Pancreas (tissue), 10 donors: ENCODE measurements at regions not wholly inside any gene's neighbourhood (a gene's known extent, or its start where the extent isn't known, plus 50 kb on each side); places are given as distances from the start of the nearest gene placed in this dataset.
A peak's percentile ranks its signal among the peaks of the same experiment; 100 is the strongest.

Experiments
- ATAC-seq, 4 donors: fragments of 200-7000 bp; cut with Tn5 transposase; one replicate each; pipeline versions ENCODE4 v1.8.0 to v1.9.1; 2020; ENCODE audit warnings: mild to moderate bottlenecking in 4 of 4, moderate library complexity in 4 of 4
- DNase-seq, 6 donors: peaks; one replicate each; pipeline ENCODE4 v3.0.0-alpha.2; 2020
- FAIRE-seq: peaks from 2 replicates; lab custom pipeline; 2012; peaks lifted over from hg19 to GRCh38; lab: Jason Lieb, UNC
- H3K27ac ChIP-seq, 4 donors: fragments of 200-600 bp; sonication (generic); 1 replicate in 3 of 4; 2 replicates in 1 of 4; pipeline versions ENCODE4 v1.5.0 to v1.8.0; 2020
- H3K27me3 ChIP-seq, 4 donors: fragments of 200-600 bp; one replicate each; pipeline ENCODE4 v1.8.0; 2021
- H3K36me3 ChIP-seq, 3 donors: fragments of 200-600 bp; sonication (generic) in 1 of 3; one replicate each; pipeline versions ENCODE4 v1.5.0 to v1.8.0; 2020 to 2021
- H3K4me1 ChIP-seq, 3 donors: fragments of 200-600 bp; one replicate each; pipeline ENCODE4 v1.8.0; 2021
- H3K4me3 ChIP-seq, 4 donors: fragments of 200-600 bp; sonication (generic) in 2 of 4; one replicate each; pipeline versions ENCODE4 v1.5.0 to v1.8.0; 2020 to 2021
- H3K9me3 ChIP-seq, 4 donors: fragments of 200-600 bp; one replicate each; pipeline ENCODE4 v1.8.0; 2021
- whole genome bisulfite sequencing, 2 donors: extraction: QIAGEN DNeasy Blood & Tissue Kit; methylation state at CpG; one replicate each; pipeline ENCODE4 v1.1.7; 2013; 5-methylcytosine and 5-hydroxymethylcytosine counted together
- intact Hi-C, 3 donors: fragments of 100-400 bp; cut with DNase I; formaldehyde crosslinking; loops; one replicate each; pipeline versions ENCODE4 v1.11.1 to v1.14.2; 2022
- TF ChIP-seq, protein P1 (sequence below), 4 donors: fragments of 200-600 bp; sonication (generic) in 3 of 4; IDR thresholded peaks; one replicate each; pipeline versions ENCODE4 v1.5.0 to v1.8.0; 2021; ENCODE audit warnings: antibody characterized with exemption in 4 of 4
- donor health status: healthy with polysubstance abuse.
- donor health status: DM: no; HTN: no; CAD: no; lungs with moderate emphysema.
- donor health status: DM: no; HTN: no; CAD: no.
- donor health status: control.
- donor health status: control.
- donor health status: Bipolar disorder and iron deficiency.
- donor health status: DM: yes; HTN: yes; CAD: no.
- donor health status: DM: no; HTN: no; CAD: no.
- donor health status: DM: no; HTN: no; CAD: no.
- donor health status: DM: yes; HTN: yes; CAD: no.

DNA sequence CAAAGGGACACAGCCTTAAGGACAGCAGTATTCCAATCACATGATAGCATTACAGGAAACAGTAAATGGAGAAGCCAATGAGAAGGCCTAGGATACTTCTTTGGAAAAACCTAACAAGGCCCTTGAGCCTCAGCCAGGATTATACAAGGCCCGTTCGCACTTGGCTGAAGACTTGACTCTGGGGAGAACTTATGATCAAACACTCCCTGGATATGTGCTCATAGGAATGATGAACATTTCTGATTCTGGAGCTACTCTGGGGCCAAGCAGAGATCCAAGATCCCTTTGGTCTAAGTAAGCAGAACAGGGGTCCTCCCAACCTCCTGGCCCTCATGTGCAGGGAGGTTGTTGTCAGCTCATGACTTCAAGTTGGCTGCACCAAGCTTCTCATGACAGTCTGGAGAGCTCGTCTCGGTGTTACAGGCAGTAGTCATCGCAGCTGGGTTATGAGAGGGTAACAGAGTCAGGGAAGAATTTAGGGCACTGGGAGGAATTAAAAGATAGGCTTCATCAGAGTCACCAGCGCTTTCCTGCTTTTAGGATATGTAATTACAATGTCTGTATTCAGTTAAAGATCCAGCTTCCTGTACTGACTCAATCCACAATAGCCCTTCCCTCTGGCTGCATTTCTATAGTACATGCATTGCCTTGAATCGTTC, 92.5 kb upstream of the IRF2BP2 start:
- no peak for DNase-seq
- intact Hi-C loops: no loop called here
- Histone ChIP-seq H3K27ac (no peak overlapping the region), H3K36me3 (no peaks in the 10 kb centered on the region), H3K4me3 (no peak overlapping the region), H3K4me1 (no peaks in the 10 kb centered on the region), H3K27me3 (no peaks in the 10 kb centered on the region), H3K9me3 (no peaks in the 10 kb centered on the region)
- FAIRE-seq: no peak
- TF ChIP-seq, protein P1, sequence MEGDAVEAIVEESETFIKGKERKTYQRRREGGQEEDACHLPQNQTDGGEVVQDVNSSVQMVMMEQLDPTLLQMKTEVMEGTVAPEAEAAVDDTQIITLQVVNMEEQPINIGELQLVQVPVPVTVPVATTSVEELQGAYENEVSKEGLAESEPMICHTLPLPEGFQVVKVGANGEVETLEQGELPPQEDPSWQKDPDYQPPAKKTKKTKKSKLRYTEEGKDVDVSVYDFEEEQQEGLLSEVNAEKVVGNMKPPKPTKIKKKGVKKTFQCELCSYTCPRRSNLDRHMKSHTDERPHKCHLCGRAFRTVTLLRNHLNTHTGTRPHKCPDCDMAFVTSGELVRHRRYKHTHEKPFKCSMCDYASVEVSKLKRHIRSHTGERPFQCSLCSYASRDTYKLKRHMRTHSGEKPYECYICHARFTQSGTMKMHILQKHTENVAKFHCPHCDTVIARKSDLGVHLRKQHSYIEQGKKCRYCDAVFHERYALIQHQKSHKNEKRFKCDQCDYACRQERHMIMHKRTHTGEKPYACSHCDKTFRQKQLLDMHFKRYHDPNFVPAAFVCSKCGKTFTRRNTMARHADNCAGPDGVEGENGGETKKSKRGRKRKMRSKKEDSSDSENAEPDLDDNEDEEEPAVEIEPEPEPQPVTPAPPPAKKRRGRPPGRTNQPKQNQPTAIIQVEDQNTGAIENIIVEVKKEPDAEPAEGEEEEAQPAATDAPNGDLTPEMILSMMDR (IDR thresholded peaks at IDR 0.05): no peak
- ATAC-seq: peak in 2 of 4 donors; percentile 13 to 44
- WGBS, 2 donors: 71 to 84% methylated on average over 7 of the region's 7 CpGs

DNA sequence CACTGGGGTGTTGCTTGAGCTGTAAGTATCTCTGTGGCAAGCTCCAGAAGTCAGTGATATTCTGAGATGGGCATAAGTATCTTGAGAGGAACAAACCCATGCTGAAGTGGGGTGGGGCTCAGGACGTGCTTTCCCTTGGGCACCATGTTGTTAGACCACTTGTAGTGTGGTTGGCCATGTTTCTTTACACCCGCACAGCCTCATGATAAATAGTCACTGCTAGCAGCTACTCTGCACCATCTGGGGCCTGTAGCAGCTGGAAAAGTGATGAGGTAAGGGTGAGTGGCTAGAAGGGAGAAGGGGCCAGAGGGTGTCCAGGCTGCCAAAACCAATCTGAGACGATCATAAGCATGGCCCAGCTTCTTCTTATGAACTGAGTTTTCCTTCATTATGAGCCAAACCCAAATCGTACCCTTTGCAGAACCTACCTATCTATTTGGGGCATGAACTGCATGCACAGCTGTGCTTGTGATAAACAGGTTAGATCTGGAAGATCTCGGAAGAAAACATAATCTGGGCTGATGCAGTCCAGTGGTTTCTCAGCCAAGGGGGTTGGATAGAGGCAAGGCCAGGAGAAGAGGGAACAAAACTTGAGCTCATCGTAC, 91.9 kb upstream of the IRF2BP2 start:
- no peak for FAIRE-seq
- H3K27ac ChIP-seq: no peak overlapping the region
- no peaks in the 10 kb centered on the region for H3K36me3 ChIP-seq
- no peaks in the 10 kb centered on the region for H3K9me3 ChIP-seq
- no peaks in the 10 kb centered on the region for H3K4me1 ChIP-seq
- H3K4me3 ChIP-seq: no peak overlapping the region
- WGBS, 2 donors: 78 to 84% methylated on average over 6 of the region's 6 CpGs
- intact Hi-C loops: no loop called here
- TF ChIP-seq, protein P1 (IDR thresholded peaks at IDR 0.05): no peak
- DNase-seq: no peak
- H3K27me3 ChIP-seq: no peaks in the 10 kb centered on the region
- peak in 1 of 4 donors; percentile 27 for ATAC-seq

DNA sequence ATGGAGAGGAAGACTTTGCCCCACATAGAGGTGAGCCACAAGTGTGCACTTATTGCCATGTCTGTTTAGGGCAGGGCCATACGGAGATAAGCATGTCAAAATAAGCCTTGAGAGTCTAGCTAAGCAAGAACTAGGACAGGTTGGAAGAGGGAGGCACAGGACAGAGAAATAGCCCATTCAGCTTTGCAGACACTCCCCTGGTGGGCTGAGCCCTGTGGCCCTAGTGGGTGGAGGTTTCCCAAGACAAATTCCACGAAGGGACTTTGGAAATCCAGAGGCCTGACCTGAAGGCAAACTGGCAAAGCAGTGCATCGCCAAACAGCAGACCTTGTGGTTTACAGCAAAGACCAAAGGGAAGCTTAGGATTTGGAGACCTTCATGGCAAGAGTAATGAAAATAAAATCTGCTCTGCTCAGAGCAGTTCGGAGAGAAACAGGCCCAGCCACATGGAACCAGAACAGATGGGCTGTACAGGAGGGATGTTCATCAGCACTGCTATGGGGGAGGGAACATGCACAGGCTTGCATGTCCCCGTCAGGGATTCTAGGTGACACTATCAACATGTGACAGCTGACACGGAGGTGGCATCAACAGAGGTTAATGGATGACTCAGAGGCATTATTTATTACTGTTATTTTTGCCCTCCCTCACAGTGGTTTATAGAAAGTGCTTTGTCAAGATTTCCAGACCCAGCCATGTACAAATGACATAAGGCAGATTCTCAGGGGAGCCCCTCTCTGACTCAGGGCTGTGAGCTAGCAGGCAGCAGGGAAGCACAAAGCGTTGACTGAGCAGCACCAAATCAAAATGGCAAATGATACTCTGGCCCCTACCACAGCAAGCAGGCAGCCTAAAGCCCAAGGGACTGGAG, 90.1 kb upstream of the IRF2BP2 start:
- no peak for FAIRE-seq
- intact Hi-C loops: no loop called here

DNA sequence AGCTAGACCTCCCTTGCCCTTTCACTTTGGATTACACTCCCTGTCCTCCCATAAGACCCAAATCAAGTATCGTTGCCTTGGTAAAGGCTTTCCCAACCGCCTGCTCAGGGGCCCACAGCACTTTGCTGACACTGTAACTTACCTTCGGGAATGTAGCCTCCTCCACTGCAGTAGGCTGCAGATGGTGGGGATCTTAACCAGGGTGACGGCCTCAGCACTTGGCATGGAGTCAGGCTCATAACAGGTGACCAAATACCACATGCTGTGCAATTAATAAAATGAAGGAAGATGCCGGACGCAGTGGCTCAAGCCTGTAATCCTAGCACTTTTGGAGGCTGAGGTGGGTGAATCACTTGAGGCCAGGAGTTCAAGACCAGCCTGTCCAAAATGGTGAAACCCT, 88.7 kb upstream of the IRF2BP2 start:
- WGBS, 2 donors: 72 to 73% methylated on average over 6 of the region's 6 CpGs
- no peak for FAIRE-seq
- no peaks in the 10 kb centered on the region for H3K36me3 ChIP-seq
- intact Hi-C loops: no loop called here
- DNase-seq: no peak
- H3K9me3 ChIP-seq: no peaks in the 10 kb centered on the region
- H3K4me1 ChIP-seq: no peaks in the 10 kb centered on the region
- no peak overlapping the region for H3K4me3 ChIP-seq
- TF ChIP-seq, protein P1 (IDR thresholded peaks at IDR 0.05): no peak
- ATAC-seq: no peak
- no peak overlapping the region for H3K27ac ChIP-seq
- H3K27me3 ChIP-seq: no peaks in the 10 kb centered on the region

More for the DNA sequence above, 90.1 kb upstream of the IRF2BP2 start:
- WGBS, 2 donors: 68% methylated on average over 7 of the region's 7 CpGs
- TF ChIP-seq, protein P1 (IDR thresholded peaks at IDR 0.05): no peak
- Histone ChIP-seq H3K27ac (peak overlapping the region in 1 of 4 donors; percentile 12), H3K9me3 (no peaks in the 10 kb centered on the region), H3K27me3 (no peaks in the 10 kb centered on the region), H3K4me3 (no peak overlapping the region), H3K36me3 (no peaks in the 10 kb centered on the region), H3K4me1 (no peaks in the 10 kb centered on the region)
- DNase-seq (no peak), ATAC-seq (peak in 3 of 4 donors; percentile 51 to 63 (median 63))
